SJCRH30 (cell line): ENCODE measurements at regions not wholly inside any gene's neighbourhood (a gene's known extent, or its start where the extent isn't known, plus 50 kb on each side); places are given as distances from the start of the nearest gene placed in this dataset.
A peak's percentile ranks its signal among the peaks of the same experiment; 100 is the strongest.
"Not testable (repeated sequence)": the region's sequence is repeated elsewhere in the genome, so short reads cannot be mapped to it uniquely, and the experiment has no call there.

ENCODE experiments used
- DNase-seq, 2 experiments: peaks; one replicate each; pipeline ENCODE4 v3.0.0-alpha.2; 2015 to 2020
- H3K27ac ChIP-seq: fragments of 250-450 bp; sonication (Bioruptor Pico); 2 replicates; pipeline ENCODE4 v1.5.1; 2020; ENCODE audit warnings: mild to moderate bottlenecking, moderate library complexity
- H3K27me3 ChIP-seq: fragments of 250-450 bp; sonication (Bioruptor Pico); 2 replicates; pipeline ENCODE4 v1.5.1; 2020; ENCODE audit warnings: mild to moderate bottlenecking, moderate library complexity
- H3K36me3 ChIP-seq: fragments of 250-450 bp; sonication (Bioruptor Pico); 2 replicates; pipeline ENCODE4 v1.5.1; 2020; ENCODE audit warnings: mild to moderate bottlenecking, moderate library complexity
- H3K4me1 ChIP-seq: fragments of 250-450 bp; sonication (Bioruptor Pico); 2 replicates; pipeline ENCODE4 v1.5.1; 2020; ENCODE audit warnings: mild to moderate bottlenecking, moderate library complexity
- H3K4me3 ChIP-seq: fragments of 250-450 bp; sonication (Bioruptor Pico); 2 replicates; pipeline ENCODE4 v1.5.1; 2020; ENCODE audit warnings: mild to moderate bottlenecking, moderate library complexity
- H3K9me3 ChIP-seq: fragments of 250-450 bp; sonication (Bioruptor Pico); replicated peaks from 2 replicates; pipeline ENCODE4 v1.5.1; 2020; ENCODE audit warnings: mild to moderate bottlenecking, moderate library complexity

- DNase-seq: no peak
- Histone ChIP-seq H3K9me3 (no peaks in the 10 kb centered on the region), H3K4me1 (peaks cover 15% of the 10 kb centered on the region; the same call in 1 of the 2 replicates), H3K27ac (no peak overlapping the region), H3K4me3 (no peak overlapping the region), H3K36me3 (no peaks in the 10 kb centered on the region), H3K27me3 (no peaks in the 10 kb centered on the region)
Measured at GRCh38 chr16:27632216-27632615, 82.3 kb downstream of the KATNIP start.

GRCh38 chr16:27633221-27633620 lies 83.3 kb downstream of the KATNIP start:
- H3K9me3 ChIP-seq: no peaks in the 10 kb centered on the region

GRCh38 chr16:27633721-27634120 lies 83.8 kb downstream of the KATNIP start:
- Histone ChIP-seq H3K9me3 (no peaks in the 10 kb centered on the region), H3K4me3 (no peak overlapping the region), H3K27me3 (no peaks in the 10 kb centered on the region), H3K4me1 (peaks cover 3% of the 10 kb centered on the region; the same call in 1 of the 2 replicates), H3K27ac (no peak overlapping the region), H3K36me3 (no peaks in the 10 kb centered on the region)
- no peak for DNase-seq

More at GRCh38 chr16:27633221-27633620, 83.3 kb downstream of the KATNIP start:
- Histone ChIP-seq H3K27ac (no peak overlapping the region), H3K4me1 (peaks cover 7% of the 10 kb centered on the region; the same call in 1 of the 2 replicates), H3K27me3 (no peaks in the 10 kb centered on the region), H3K36me3 (no peaks in the 10 kb centered on the region), H3K4me3 (no peak overlapping the region)
- DNase-seq: no peak

GRCh38 chr16:27634779-27635178 lies 84.8 kb downstream of the KATNIP start:
- H3K4me1 ChIP-seq: no peaks in the 10 kb centered on the region
- H3K27ac ChIP-seq: no peak overlapping the region
- no peaks in the 10 kb centered on the region for H3K36me3 ChIP-seq
- no peaks in the 10 kb centered on the region for H3K9me3 ChIP-seq
- DNase-seq: no peak
- H3K4me3 ChIP-seq: no peak overlapping the region
- H3K27me3 ChIP-seq: no peaks in the 10 kb centered on the region

- H3K36me3 ChIP-seq: no peaks in the 10 kb centered on the region
- no peak overlapping the region for H3K27ac ChIP-seq
- no peaks in the 10 kb centered on the region for H3K27me3 ChIP-seq
- H3K9me3 ChIP-seq: no peaks in the 10 kb centered on the region
- DNase-seq: no peak
- no peaks in the 10 kb centered on the region for H3K4me1 ChIP-seq
- H3K4me3 ChIP-seq: no peak overlapping the region
Measured at GRCh38 chr16:27636453-27637240, 86.7 kb downstream of the KATNIP start.

- H3K4me1 ChIP-seq: no peaks in the 10 kb centered on the region
- no peaks in the 10 kb centered on the region for H3K36me3 ChIP-seq
- H3K9me3 ChIP-seq: no peaks in the 10 kb centered on the region
- H3K27me3 ChIP-seq: no peaks in the 10 kb centered on the region
- H3K27ac ChIP-seq: no peak overlapping the region
- H3K4me3 ChIP-seq: no peak overlapping the region
- DNase-seq: no peak
Measured at GRCh38 chr16:27638833-27639560, 89.1 kb downstream of the KATNIP start.

- Histone ChIP-seq H3K27ac (no peak overlapping the region), H3K36me3 (no peaks in the 10 kb centered on the region), H3K4me1 (no peaks in the 10 kb centered on the region), H3K9me3 (no peaks in the 10 kb centered on the region), H3K27me3 (no peaks in the 10 kb centered on the region), H3K4me3 (no peak overlapping the region)
- peak; percentile 47 to 74 for DNase-seq
Measured at GRCh38 chr16:27639561-27640276, 89.8 kb downstream of the KATNIP start.

GRCh38 chr16:27640277-27640600 lies 90.3 kb downstream of the KATNIP start:
- Histone ChIP-seq H3K27me3 (no peaks in the 10 kb centered on the region), H3K4me1 (no peaks in the 10 kb centered on the region), H3K36me3 (no peaks in the 10 kb centered on the region), H3K27ac (no peak overlapping the region), H3K9me3 (no peaks in the 10 kb centered on the region), H3K4me3 (no peak overlapping the region)
- no peak for DNase-seq

GRCh38 chr16:27641260-27641659 lies 91.3 kb downstream of the KATNIP start:
- DNase-seq: peak in 1 of 2 experiments; percentile 14
- H3K9me3 ChIP-seq: no peaks in the 10 kb centered on the region
- H3K27me3 ChIP-seq: no peaks in the 10 kb centered on the region
- no peak overlapping the region for H3K4me3 ChIP-seq
- no peaks in the 10 kb centered on the region for H3K4me1 ChIP-seq
- no peaks in the 10 kb centered on the region for H3K36me3 ChIP-seq
- H3K27ac ChIP-seq: no peak overlapping the region

GRCh38 chr16:27641734-27642415 lies 91.9 kb downstream of the KATNIP start:
- not testable (repeated sequence) for H3K27ac ChIP-seq, H3K27me3 ChIP-seq, H3K4me1 ChIP-seq, DNase-seq, H3K4me3 ChIP-seq, H3K36me3 ChIP-seq, H3K9me3 ChIP-seq

GRCh38 chr16:27642756-27643155 lies 92.8 kb downstream of the KATNIP start:
- peak; percentile 25 to 64 for DNase-seq

GRCh38 chr16:27644165-27644564 lies 94.2 kb downstream of the KATNIP start:
- peak in 1 of 2 experiments; percentile 19 for DNase-seq
- Histone ChIP-seq H3K36me3 (no peaks in the 10 kb centered on the region), H3K4me1 (no peaks in the 10 kb centered on the region), H3K4me3 (no peak overlapping the region), H3K9me3 (no peaks in the 10 kb centered on the region), H3K27me3 (no peaks in the 10 kb centered on the region), H3K27ac (no peak overlapping the region)

More at GRCh38 chr16:27642756-27643155, 92.8 kb downstream of the KATNIP start:
- no peaks in the 10 kb centered on the region for H3K9me3 ChIP-seq
- H3K4me1 ChIP-seq: no peaks in the 10 kb centered on the region
- no peak overlapping the region for H3K4me3 ChIP-seq
- no peak overlapping the region for H3K27ac ChIP-seq
- no peaks in the 10 kb centered on the region for H3K36me3 ChIP-seq
- H3K27me3 ChIP-seq: no peaks in the 10 kb centered on the region

GRCh38 chr16:27645396-27645795 lies 95.5 kb downstream of the KATNIP start:
- H3K9me3 ChIP-seq: no peaks in the 10 kb centered on the region
- no peak for DNase-seq
- no peak overlapping the region for H3K4me3 ChIP-seq
- no peaks in the 10 kb centered on the region for H3K36me3 ChIP-seq
- H3K4me1 ChIP-seq: no peaks in the 10 kb centered on the region
- no peaks in the 10 kb centered on the region for H3K27me3 ChIP-seq
- H3K27ac ChIP-seq: no peak overlapping the region

- Histone ChIP-seq H3K4me3 (no peak overlapping the region), H3K27ac (no peak overlapping the region), H3K4me1 (no peaks in the 10 kb centered on the region), H3K36me3 (no peaks in the 10 kb centered on the region), H3K27me3 (no peaks in the 10 kb centered on the region), H3K9me3 (no peaks in the 10 kb centered on the region)
- no peak for DNase-seq
Measured at GRCh38 chr16:27646806-27647205, 96.9 kb downstream of the KATNIP start.
